PC-9 (cell line): ENCODE measurements at regions not wholly inside any gene's neighbourhood (a gene's known extent, or its start where the extent isn't known, plus 50 kb on each side); places are given as distances from the start of the nearest gene placed in this dataset.

Source experiments
- BruUV-seq: library from RNA; stranded (reverse); fragments of 400-500 nt; replicated peaks from 2 replicates; lab custom pipeline; 2021; lab: Mats Ljungman, UMichigan
- CTCF ChIA-PET: fragments of 300-600 bp; sonication (Branson Sonifier 250); formaldehyde crosslinking; loops from one replicate; lab custom pipeline; 2022; ENCODE audit warnings: antibody characterized with exemption; lab: Charles Lee
- POLR2A ChIA-PET: fragments of 300-600 bp; sonication (Branson Sonifier 250); formaldehyde crosslinking; loops from one replicate; lab custom pipeline; 2022; ENCODE audit warnings: antibody characterized with exemption; ENCODE audit not compliant: unreplicated experiment; lab: Charles Lee
- DNase-seq, 2 experiments: peaks; one replicate each; pipeline versions ENCODE4 v3.0.0 to v3.0.0-alpha.2; 2015 to 2022; ENCODE audit warnings: mixed read lengths in 1 of 2
- H2AFZ ChIP-seq: fragments of 200-600 bp; sonication (generic); 2 replicates; pipeline ENCODE4 v1.8.1; 2017; ENCODE audit warnings: antibody characterized with exemption
- H3F3A ChIP-seq: fragments of 200-600 bp; sonication (generic); 2 replicates; pipeline ENCODE4 v1.8.1; 2017; ENCODE audit warnings: antibody characterized with exemption, mild to moderate bottlenecking, low read depth; ENCODE audit not compliant: insufficient read depth
- H3K27ac ChIP-seq: fragments of 200-600 bp; sonication (generic); 2 replicates; pipeline ENCODE4 v1.6.1; 2016; ENCODE audit warnings: mixed run types
- H3K27me3 ChIP-seq: fragments of 200-600 bp; sonication (generic); 2 replicates; pipeline ENCODE4 v1.6.1; 2016; ENCODE audit warnings: low read depth, mixed run types; ENCODE audit not compliant: insufficient read depth
- H3K36me3 ChIP-seq: fragments of 200-600 bp; sonication (generic); 2 replicates; pipeline ENCODE4 v1.6.1; 2016; ENCODE audit warnings: low read depth, mixed run types
- H3K4me1 ChIP-seq: fragments of 200-600 bp; sonication (generic); replicated peaks from 2 replicates; pipeline ENCODE4 v1.6.1; 2016; ENCODE audit warnings: mixed run types; ENCODE audit not compliant: insufficient read depth
- H3K4me2 ChIP-seq: fragments of 200-600 bp; sonication (generic); 2 replicates; pipeline ENCODE4 v1.6.1; 2017; ENCODE audit warnings: mixed run types
- H3K4me3 ChIP-seq: fragments of 200-600 bp; sonication (generic); 2 replicates; pipeline ENCODE4 v1.6.1; 2016; ENCODE audit warnings: mixed run types
- H3K79me2 ChIP-seq: fragments of 200-600 bp; sonication (generic); 2 replicates; pipeline ENCODE4 v1.6.1; 2017; ENCODE audit warnings: low read depth, mixed run types
- H3K9me2 ChIP-seq: fragments of 200-600 bp; sonication (generic); 2 replicates; pipeline ENCODE4 v1.8.1; 2017; ENCODE audit warnings: mild to moderate bottlenecking; ENCODE audit not compliant: insufficient read depth
- H3K9me3 ChIP-seq: fragments of 200-600 bp; sonication (generic); 2 replicates; pipeline ENCODE4 v1.8.1; 2016; ENCODE audit warnings: low read depth; ENCODE audit not compliant: insufficient read depth
- H4K20me1 ChIP-seq: fragments of 200-600 bp; sonication (generic); 2 replicates; pipeline ENCODE4 v1.8.1; 2017; ENCODE audit not compliant: insufficient read depth
- CTCF ChIP-seq: fragments of 200-600 bp; sonication (generic); conservative IDR thresholded peaks from 2 replicates; pipeline ENCODE4 v1.6.1; 2017; ENCODE audit warnings: mixed run types, antibody characterized with exemption, mild to moderate bottlenecking, moderate library complexity
- EZH2 ChIP-seq: fragments of 200-600 bp; sonication (generic); IDR thresholded peaks from 2 replicates; pipeline ENCODE4 v1.8.0; 2017; ENCODE audit warnings: antibody characterized with exemption, low read depth
- intact Hi-C: fragments of 100-400 bp; cut with micrococcal nuclease; formaldehyde crosslinking; loops from one replicate; pipeline ENCODE4 v1.10.0; 2022; ENCODE audit not compliant: unreplicated experiment

GRCh38 chr5:86861512-86861911 is 243.8 kb downstream of the COX7C start:
- H3K4me3 ChIP-seq = no peak overlapping the region
- CTCF ChIA-PET = no interaction called here
- no TSS peak for BruUV-seq
- H3K9me3 ChIP-seq = no peaks in the 10 kb centered on the region
- H3K9me2 ChIP-seq = no peaks in the 10 kb centered on the region
- no peak for DNase-seq
- no peaks in the 10 kb centered on the region for H3K4me1 ChIP-seq
- no peaks in the 10 kb centered on the region for H4K20me1 ChIP-seq
- H3K79me2 ChIP-seq = no peaks in the 10 kb centered on the region
- POLR2A ChIA-PET = no interaction called here
- intact Hi-C loops = no loop called here
- H3K4me2 ChIP-seq = no peak overlapping the region
- H3F3A ChIP-seq = no peaks in the 10 kb centered on the region
- no peaks in the 10 kb centered on the region for H3K36me3 ChIP-seq
- no peak overlapping the region for H2AFZ ChIP-seq
- no peaks in the 10 kb centered on the region for H3K27me3 ChIP-seq
- no peak overlapping the region for H3K27ac ChIP-seq
- TF ChIP-seq EZH2 (no peak), CTCF (no peak)

- H3K27me3 ChIP-seq = no peaks in the 10 kb centered on the region
- H3K9me3 ChIP-seq = no peaks in the 10 kb centered on the region
- H2AFZ ChIP-seq = no peak overlapping the region
- intact Hi-C loops = no loop called here
- no peak overlapping the region for H3K4me3 ChIP-seq
- H3K36me3 ChIP-seq = no peaks in the 10 kb centered on the region
- DNase-seq = no peak
- H3K9me2 ChIP-seq = no peaks in the 10 kb centered on the region
- H3K79me2 ChIP-seq = no peaks in the 10 kb centered on the region
- H3F3A ChIP-seq = no peaks in the 10 kb centered on the region
- no peaks in the 10 kb centered on the region for H4K20me1 ChIP-seq
- ChIA-PET POLR2A (no interaction called here), CTCF (no interaction called here)
- TF ChIP-seq CTCF = no peak
- no peak for TF ChIP-seq EZH2
- BruUV-seq = no TSS peak
- no peaks in the 10 kb centered on the region for H3K4me1 ChIP-seq
- H3K27ac ChIP-seq = no peak overlapping the region
- no peak overlapping the region for H3K4me2 ChIP-seq
Measured at GRCh38 chr5:86862093-86862492, 244.4 kb downstream of the COX7C start.

GRCh38 chr5:86864051-86864450 is 246.3 kb downstream of the COX7C start:
- TF ChIP-seq CTCF (no peak), EZH2 (no peak)
- H4K20me1 ChIP-seq = no peaks in the 10 kb centered on the region
- no peaks in the 10 kb centered on the region for H3K4me1 ChIP-seq
- BruUV-seq = no TSS peak
- H3F3A ChIP-seq = no peaks in the 10 kb centered on the region
- no peaks in the 10 kb centered on the region for H3K9me3 ChIP-seq
- H3K36me3 ChIP-seq = no peaks in the 10 kb centered on the region
- CTCF ChIA-PET = no interaction called here
- H3K4me3 ChIP-seq = no peak overlapping the region
- intact Hi-C loops = no loop called here
- no peaks in the 10 kb centered on the region for H3K79me2 ChIP-seq
- no peaks in the 10 kb centered on the region for H3K9me2 ChIP-seq
- H3K27ac ChIP-seq = no peak overlapping the region
- no peak for DNase-seq
- H2AFZ ChIP-seq = no peak overlapping the region
- POLR2A ChIA-PET = no interaction called here
- no peaks in the 10 kb centered on the region for H3K27me3 ChIP-seq
- no peak overlapping the region for H3K4me2 ChIP-seq
